ENCODE measurements at regions not wholly inside any gene's neighbourhood (a gene's known extent, or its start where the extent isn't known, plus 50 kb on each side); places are given as distances from the start of the nearest gene placed in this dataset.

DNA sequence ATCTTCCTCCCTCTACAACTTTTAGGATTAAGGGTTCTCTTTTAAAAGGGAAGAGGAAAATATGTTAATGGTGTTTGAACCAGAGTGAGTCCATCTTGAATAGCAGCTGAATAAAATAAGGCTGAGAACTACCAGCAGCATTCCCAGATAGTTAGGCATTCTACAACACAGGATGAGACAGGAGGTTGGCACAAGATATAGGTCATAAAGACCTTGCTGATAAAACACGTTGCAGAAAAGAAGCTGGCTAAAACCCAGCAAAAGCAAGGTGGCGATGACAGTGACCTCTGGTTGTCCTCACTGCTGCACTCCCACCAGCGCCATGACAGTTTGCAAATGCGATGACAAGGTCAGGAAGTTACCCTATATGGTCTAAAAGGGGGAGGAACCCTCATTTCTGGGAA is 77.8 kb downstream of the PLK2 start:
- Histone ChIP-seq H3K4me1 (ENCODE audit: insufficient read depth, low read length) (no peaks in the 10 kb centered on the region), H3K9me3 (ENCODE audit: low read length) (no peaks in the 10 kb centered on the region), H3K36me3 (ENCODE audit: insufficient read depth, low read length) (no peaks in the 10 kb centered on the region), H3K4me3 (ENCODE audit: low read length) (no peak overlapping the region), H3K27ac (ENCODE audit: low read depth, low read length) (no peak overlapping the region), H3K27me3 (ENCODE audit: insufficient read depth, low read length, poor library complexity, severe bottlenecking) (no peaks in the 10 kb centered on the region)
- H3K9me3 Mint-ChIP-seq = peaks cover 10 to 19% (median 16%) of the 10 kb centered on the region in 5 donors
- H3K4me1 Mint-ChIP-seq = no peaks in the 10 kb centered on the region
- no peak for DNase-seq
- H3K27me3 Mint-ChIP-seq = peaks cover 2 to 8% of the 10 kb centered on the region in 2 donors
- ChIA-PET POLR2A (no interaction called here), CTCF (interaction anchor here (1.0 kb wide), 1 partner anchor 9 kb away, joined by 4 read pairs; no protein-coding TSS in a partner anchor)
- H3K27ac Mint-ChIP-seq = no peak overlapping the region
- no peaks in the 10 kb centered on the region for H3K36me3 Mint-ChIP-seq
- H3K4me3 Mint-ChIP-seq = no peak overlapping the region

DNA sequence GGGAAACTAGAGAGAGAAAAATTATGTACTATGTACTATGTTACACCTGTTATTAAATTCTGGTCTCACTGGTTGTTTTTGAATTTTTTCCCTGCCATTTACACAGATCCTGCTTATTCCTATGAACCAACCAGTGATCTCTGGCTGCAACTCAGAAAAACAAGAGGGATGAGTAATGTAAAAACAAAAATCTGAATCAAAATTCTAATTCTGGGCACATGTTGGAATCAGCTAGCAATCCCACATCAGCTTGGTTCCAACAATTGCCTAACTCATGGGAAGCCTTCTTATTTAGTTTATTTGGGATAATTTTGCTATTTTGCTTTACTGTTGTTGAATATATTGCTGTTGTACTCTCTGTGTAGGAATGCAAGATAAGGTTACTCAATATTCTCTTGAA is 78.3 kb downstream of the PLK2 start:
- Mint-ChIP-seq H3K36me3 (no peaks in the 10 kb centered on the region), H3K4me1 (no peaks in the 10 kb centered on the region), H3K9me3 (peaks cover 12 to 19% (median 16%) of the 10 kb centered on the region in 5 donors), H3K4me3 (no peak overlapping the region), H3K27ac (no peak overlapping the region), H3K27me3 (peaks cover 2 to 8% of the 10 kb centered on the region in 2 donors)
- Histone ChIP-seq H3K4me1 (ENCODE audit: insufficient read depth, low read length) (no peaks in the 10 kb centered on the region), H3K27me3 (ENCODE audit: insufficient read depth, low read length, poor library complexity, severe bottlenecking) (no peaks in the 10 kb centered on the region), H3K9me3 (ENCODE audit: low read length) (no peaks in the 10 kb centered on the region), H3K27ac (ENCODE audit: low read depth, low read length) (no peak overlapping the region), H3K36me3 (ENCODE audit: insufficient read depth, low read length) (no peaks in the 10 kb centered on the region), H3K4me3 (ENCODE audit: low read length) (no peak overlapping the region)
- ChIA-PET CTCF (interaction anchor here (1.0 kb wide), 1 partner anchor 9 kb away, joined by 4 read pairs; no protein-coding TSS in a partner anchor), POLR2A (no interaction called here)
- no peak for DNase-seq

DNA sequence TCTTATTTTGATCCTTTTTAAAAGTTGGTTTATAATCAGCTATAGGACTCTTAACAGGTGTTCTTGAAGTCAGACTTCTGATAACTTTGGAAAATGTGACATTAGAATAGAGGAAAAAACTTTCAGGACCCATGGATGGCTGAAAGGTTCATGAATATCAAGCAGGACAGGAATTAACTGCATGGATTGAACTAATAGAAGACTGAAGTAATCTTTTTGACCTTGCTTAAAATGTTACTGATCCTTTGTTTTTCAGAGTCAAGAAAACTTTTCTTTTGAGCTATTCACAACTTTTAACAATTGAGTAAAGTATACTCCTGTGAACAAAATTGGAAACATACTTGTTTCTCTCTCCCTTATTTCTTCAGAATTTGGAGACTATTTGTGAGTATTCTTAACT is 79.2 kb downstream of the PLK2 start:
- H3K27ac ChIP-seq (ENCODE audit: low read depth, low read length) = no peak overlapping the region
- Mint-ChIP-seq H3K4me1 (no peaks in the 10 kb centered on the region), H3K9me3 (peaks cover 12 to 20% (median 19%) of the 10 kb centered on the region in 5 donors), H3K27me3 (peaks cover 2 to 8% of the 10 kb centered on the region in 2 donors), H3K36me3 (no peaks in the 10 kb centered on the region), H3K27ac (no peak overlapping the region), H3K4me3 (no peak overlapping the region)
- no peaks in the 10 kb centered on the region for H3K9me3 ChIP-seq (ENCODE audit: low read length)
- H3K4me3 ChIP-seq (ENCODE audit: low read length) = no peak overlapping the region
- no peaks in the 10 kb centered on the region for H3K4me1 ChIP-seq (ENCODE audit: insufficient read depth, low read length)
- no peak for DNase-seq
- POLR2A ChIA-PET = no interaction called here
- no peaks in the 10 kb centered on the region for H3K27me3 ChIP-seq (ENCODE audit: insufficient read depth, low read length, poor library complexity, severe bottlenecking)
- H3K36me3 ChIP-seq (ENCODE audit: insufficient read depth, low read length) = no peaks in the 10 kb centered on the region
- CTCF ChIA-PET = no interaction called here

DNA sequence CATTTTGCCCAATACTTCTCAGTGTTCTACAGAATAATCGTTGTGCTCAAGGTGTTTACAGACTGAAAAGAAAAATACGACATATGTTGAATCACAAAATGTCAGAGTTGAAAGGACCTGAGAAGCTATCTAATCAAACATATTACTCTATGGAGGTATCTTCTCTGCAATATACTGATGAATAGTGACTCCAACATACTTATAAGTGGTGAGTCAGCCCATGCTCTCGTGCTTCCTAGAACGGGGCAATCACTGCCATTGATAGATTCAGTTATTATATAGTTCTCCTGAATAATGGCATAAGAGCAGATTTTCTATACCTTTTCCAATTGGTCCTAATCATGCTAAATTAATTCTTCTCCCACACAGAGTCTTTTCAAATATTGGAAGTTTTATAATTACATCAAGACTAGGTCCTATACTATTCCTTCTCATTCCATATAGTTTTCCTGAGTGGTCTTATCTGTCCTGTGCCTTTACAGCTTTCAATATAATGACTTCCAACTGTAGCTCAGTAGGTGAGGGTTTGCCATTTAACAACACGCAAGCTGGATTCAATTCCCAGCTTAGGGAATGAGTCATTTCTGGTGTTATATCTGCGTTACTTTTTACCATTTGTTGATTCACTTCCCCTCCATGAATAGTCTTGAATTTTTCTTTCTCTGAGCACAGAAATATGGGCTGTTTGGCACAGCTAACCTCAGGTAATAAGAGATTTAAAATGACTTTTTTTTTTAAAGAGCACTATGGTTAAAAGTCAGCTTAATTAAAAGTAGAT is 81.1 kb downstream of the PLK2 start:
- Mint-ChIP-seq H3K4me1 (no peaks in the 10 kb centered on the region), H3K27me3 (peaks cover 2 to 8% of the 10 kb centered on the region in 2 donors), H3K36me3 (no peaks in the 10 kb centered on the region), H3K9me3 (peaks cover 12 to 20% (median 19%) of the 10 kb centered on the region in 5 donors), H3K4me3 (no peak overlapping the region), H3K27ac (no peak overlapping the region)
- no peaks in the 10 kb centered on the region for H3K36me3 ChIP-seq (ENCODE audit: insufficient read depth, low read length)
- H3K9me3 ChIP-seq (ENCODE audit: low read length) = no peaks in the 10 kb centered on the region
- no peak for DNase-seq
- H3K27me3 ChIP-seq (ENCODE audit: insufficient read depth, low read length, poor library complexity, severe bottlenecking) = no peaks in the 10 kb centered on the region
- POLR2A ChIA-PET = no interaction called here
- H3K4me1 ChIP-seq (ENCODE audit: insufficient read depth, low read length) = no peaks in the 10 kb centered on the region
- H3K27ac ChIP-seq (ENCODE audit: low read depth, low read length) = no peak overlapping the region
- no peak overlapping the region for H3K4me3 ChIP-seq (ENCODE audit: low read length)
- CTCF ChIA-PET = no interaction called here

DNA sequence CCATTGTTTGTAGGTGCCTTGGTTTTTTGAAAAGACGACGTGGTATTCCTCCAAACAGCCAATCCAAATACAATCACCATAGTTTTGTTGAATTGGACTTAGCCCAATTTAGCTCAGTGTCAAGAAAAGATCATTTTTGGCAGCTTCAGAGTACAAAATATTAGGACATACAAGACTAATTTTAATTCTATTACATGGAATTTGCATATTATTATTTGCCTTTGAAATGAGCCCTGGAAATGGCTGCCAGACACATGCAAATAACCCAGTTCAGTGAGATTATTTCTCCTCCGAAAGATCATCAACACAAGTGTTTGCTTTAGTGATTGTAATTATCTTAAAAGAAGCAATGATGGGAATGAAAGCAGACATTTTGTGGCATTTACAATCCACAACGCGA is 89.3 kb downstream of the PLK2 start:
- Mint-ChIP-seq H3K36me3 (no peaks in the 10 kb centered on the region), H3K27ac (no peak overlapping the region), H3K4me3 (no peak overlapping the region), H3K4me1 (no peaks in the 10 kb centered on the region), H3K27me3 (peaks cover 0 to 3% of the 10 kb centered on the region in 2 donors), H3K9me3 (peaks cover 0 to 7% (median 2%) of the 10 kb centered on the region in 5 donors)
- H3K4me1 ChIP-seq (ENCODE audit: insufficient read depth, low read length) = no peaks in the 10 kb centered on the region
- ChIA-PET CTCF (no interaction called here), POLR2A (no interaction called here)
- H3K27me3 ChIP-seq (ENCODE audit: insufficient read depth, low read length, poor library complexity, severe bottlenecking) = no peaks in the 10 kb centered on the region
- H3K9me3 ChIP-seq (ENCODE audit: low read length) = no peaks in the 10 kb centered on the region
- H3K36me3 ChIP-seq (ENCODE audit: insufficient read depth, low read length) = no peaks in the 10 kb centered on the region
- H3K4me3 ChIP-seq (ENCODE audit: low read length) = no peak overlapping the region
- DNase-seq = no peak
- H3K27ac ChIP-seq (ENCODE audit: low read depth, low read length) = no peak overlapping the region

DNA sequence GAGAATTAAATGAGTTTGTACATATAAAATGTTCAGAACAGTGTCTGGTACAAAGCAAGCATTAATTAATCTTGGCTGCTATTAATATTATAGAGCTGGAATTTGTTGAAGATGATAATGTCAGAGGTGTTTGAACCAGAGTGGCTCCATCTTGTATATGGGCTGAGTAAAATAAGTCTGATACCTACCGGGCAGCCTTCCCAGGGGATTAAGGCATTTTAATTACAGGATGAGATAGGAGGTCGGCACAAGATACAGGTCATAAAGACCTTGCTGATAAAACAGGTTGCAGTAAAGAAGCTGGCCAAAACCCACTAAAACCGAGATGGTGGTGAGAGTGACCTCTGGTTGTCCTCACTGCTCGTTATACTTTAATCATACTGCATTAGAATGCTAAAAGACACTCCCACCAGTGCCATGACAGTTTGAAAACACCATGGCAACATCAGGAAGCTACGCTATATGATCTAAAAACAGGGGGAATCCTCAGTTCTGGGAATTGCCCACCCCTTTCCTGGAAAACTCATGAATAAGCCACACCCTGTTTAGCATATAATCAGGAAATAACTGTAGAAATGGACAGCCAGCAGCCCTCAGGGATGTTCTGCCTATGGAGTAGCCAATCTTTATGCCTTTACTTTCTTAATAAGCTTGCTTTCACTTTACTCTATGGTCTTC is 90.2 kb downstream of the PLK2 start:
- Histone ChIP-seq H3K9me3 (ENCODE audit: low read length) (no peaks in the 10 kb centered on the region), H3K36me3 (ENCODE audit: insufficient read depth, low read length) (no peaks in the 10 kb centered on the region), H3K27ac (ENCODE audit: low read depth, low read length) (no peak overlapping the region), H3K4me1 (ENCODE audit: insufficient read depth, low read length) (no peaks in the 10 kb centered on the region), H3K27me3 (ENCODE audit: insufficient read depth, low read length, poor library complexity, severe bottlenecking) (no peaks in the 10 kb centered on the region), H3K4me3 (ENCODE audit: low read length) (no peak overlapping the region)
- Mint-ChIP-seq H3K4me1 (no peaks in the 10 kb centered on the region), H3K36me3 (no peaks in the 10 kb centered on the region), H3K27ac (no peak overlapping the region), H3K9me3 (peaks cover 0 to 7% (median 2%) of the 10 kb centered on the region in 5 donors), H3K4me3 (no peak overlapping the region), H3K27me3 (peaks cover 0 to 3% of the 10 kb centered on the region in 2 donors)
- CTCF ChIA-PET = no interaction called here
- POLR2A ChIA-PET = no interaction called here
- DNase-seq = no peak

DNA sequence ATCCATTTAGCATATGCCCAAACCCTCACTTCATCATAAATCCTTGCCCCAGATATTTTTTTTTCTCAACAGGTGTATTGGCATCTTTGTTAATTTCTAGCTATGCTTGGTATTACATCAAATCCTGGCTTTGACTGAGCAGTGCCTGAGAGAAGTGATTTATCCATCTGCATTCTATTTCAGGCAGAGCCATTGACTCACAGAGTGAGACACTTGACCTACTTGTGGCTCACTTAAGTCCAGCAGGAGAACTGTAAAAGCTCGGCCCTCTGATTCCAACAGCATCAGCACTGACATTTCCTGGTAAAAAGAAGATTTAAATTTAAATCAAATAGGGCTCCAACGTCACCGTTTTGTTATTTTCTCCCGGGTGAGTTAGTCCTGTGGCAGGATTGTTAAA is 93.4 kb downstream of the PLK2 start:
- H3K36me3 ChIP-seq (ENCODE audit: insufficient read depth, low read length) = no peaks in the 10 kb centered on the region
- no peak overlapping the region for H3K4me3 Mint-ChIP-seq
- no peak overlapping the region for H3K27ac ChIP-seq (ENCODE audit: low read depth, low read length)
- H3K4me1 Mint-ChIP-seq = no peaks in the 10 kb centered on the region
- H3K9me3 ChIP-seq (ENCODE audit: low read length) = no peaks in the 10 kb centered on the region
- H3K4me1 ChIP-seq (ENCODE audit: insufficient read depth, low read length) = no peaks in the 10 kb centered on the region
- H3K27ac Mint-ChIP-seq = no peak overlapping the region
- no peak for DNase-seq
- no peaks in the 10 kb centered on the region for H3K27me3 Mint-ChIP-seq
- H3K36me3 Mint-ChIP-seq = no peaks in the 10 kb centered on the region
- no peak overlapping the region for H3K4me3 ChIP-seq (ENCODE audit: low read length)
- ChIA-PET POLR2A (no interaction called here), CTCF (no interaction called here)
- H3K9me3 Mint-ChIP-seq = peaks cover 0 to 3% (median 0%) of the 10 kb centered on the region in 5 donors
- H3K27me3 ChIP-seq (ENCODE audit: insufficient read depth, low read length, poor library complexity, severe bottlenecking) = no peaks in the 10 kb centered on the region

DNA sequence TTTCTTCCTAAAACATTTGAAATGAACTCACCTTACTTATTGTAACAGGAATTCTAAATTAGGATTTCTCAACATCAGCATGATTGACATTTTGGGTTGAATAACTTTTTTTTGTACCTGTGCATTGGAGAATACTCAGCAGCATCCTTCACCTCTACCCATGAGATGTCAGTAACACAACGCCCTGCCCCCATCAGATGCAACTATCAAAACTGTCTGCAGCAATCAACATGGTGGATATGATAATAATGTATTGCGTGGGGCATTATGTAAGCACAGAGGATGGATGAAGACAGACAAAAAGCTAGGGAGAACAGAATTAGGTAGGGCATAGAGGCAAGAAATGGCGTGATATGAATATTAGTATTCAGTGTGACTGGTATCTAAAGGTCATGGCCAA is 94.1 kb downstream of the PLK2 start:
- no peaks in the 10 kb centered on the region for H3K27me3 Mint-ChIP-seq

More for the DNA sequence above, 94.1 kb downstream of the PLK2 start:
- H3K9me3 ChIP-seq (ENCODE audit: low read length) = no peaks in the 10 kb centered on the region
- no peak for DNase-seq
- no peak overlapping the region for H3K27ac Mint-ChIP-seq
- H3K4me3 ChIP-seq (ENCODE audit: low read length) = no peak overlapping the region
- H3K27ac ChIP-seq (ENCODE audit: low read depth, low read length) = no peak overlapping the region
- H3K9me3 Mint-ChIP-seq = peaks cover 0 to 3% (median 0%) of the 10 kb centered on the region in 5 donors
- no peaks in the 10 kb centered on the region for H3K27me3 ChIP-seq (ENCODE audit: insufficient read depth, low read length, poor library complexity, severe bottlenecking)
- ChIA-PET CTCF (no interaction called here), POLR2A (no interaction called here)
- H3K4me3 Mint-ChIP-seq = no peak overlapping the region
- no peaks in the 10 kb centered on the region for H3K36me3 ChIP-seq (ENCODE audit: insufficient read depth, low read length)
- H3K36me3 Mint-ChIP-seq = no peaks in the 10 kb centered on the region
- no peaks in the 10 kb centered on the region for H3K4me1 ChIP-seq (ENCODE audit: insufficient read depth, low read length)
- H3K4me1 Mint-ChIP-seq = no peaks in the 10 kb centered on the region

Data from CD8-positive, alpha-beta memory T cell (primary cell).